ENCODE measurements at regions not wholly inside any gene's neighbourhood (a gene's known extent, or its start where the extent isn't known, plus 50 kb on each side); places are given as distances from the start of the nearest gene placed in this dataset.

GRCh38 chr16:73505577-73505976, 457.6 kb upstream of the ZFHX3 start:
- TF ChIP-seq, protein P1, sequence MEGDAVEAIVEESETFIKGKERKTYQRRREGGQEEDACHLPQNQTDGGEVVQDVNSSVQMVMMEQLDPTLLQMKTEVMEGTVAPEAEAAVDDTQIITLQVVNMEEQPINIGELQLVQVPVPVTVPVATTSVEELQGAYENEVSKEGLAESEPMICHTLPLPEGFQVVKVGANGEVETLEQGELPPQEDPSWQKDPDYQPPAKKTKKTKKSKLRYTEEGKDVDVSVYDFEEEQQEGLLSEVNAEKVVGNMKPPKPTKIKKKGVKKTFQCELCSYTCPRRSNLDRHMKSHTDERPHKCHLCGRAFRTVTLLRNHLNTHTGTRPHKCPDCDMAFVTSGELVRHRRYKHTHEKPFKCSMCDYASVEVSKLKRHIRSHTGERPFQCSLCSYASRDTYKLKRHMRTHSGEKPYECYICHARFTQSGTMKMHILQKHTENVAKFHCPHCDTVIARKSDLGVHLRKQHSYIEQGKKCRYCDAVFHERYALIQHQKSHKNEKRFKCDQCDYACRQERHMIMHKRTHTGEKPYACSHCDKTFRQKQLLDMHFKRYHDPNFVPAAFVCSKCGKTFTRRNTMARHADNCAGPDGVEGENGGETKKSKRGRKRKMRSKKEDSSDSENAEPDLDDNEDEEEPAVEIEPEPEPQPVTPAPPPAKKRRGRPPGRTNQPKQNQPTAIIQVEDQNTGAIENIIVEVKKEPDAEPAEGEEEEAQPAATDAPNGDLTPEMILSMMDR (IDR thresholded peaks at IDR 0.05; ENCODE audit: insufficient read depth, low read length, severe bottlenecking) = no peak
- Histone ChIP-seq H3K27me3 (ENCODE audit: control insufficient read depth, insufficient read depth, low read length) (no peaks in the 10 kb centered on the region), H3K36me3 (ENCODE audit: control insufficient read depth, insufficient read depth, low read length) (no peaks in the 10 kb centered on the region), H3K4me3 (ENCODE audit: low read depth, low read length) (no peak overlapping the region)
- DNase-seq (ENCODE audit: low read depth) = no peak
- no peak for FAIRE-seq

- no peaks in the 10 kb centered on the region for H3K27me3 ChIP-seq (ENCODE audit: control insufficient read depth, insufficient read depth, low read length)
- FAIRE-seq = no peak
Observed at GRCh38 chr16:73504591-73505575, 457.0 kb upstream of the ZFHX3 start.

DNA sequence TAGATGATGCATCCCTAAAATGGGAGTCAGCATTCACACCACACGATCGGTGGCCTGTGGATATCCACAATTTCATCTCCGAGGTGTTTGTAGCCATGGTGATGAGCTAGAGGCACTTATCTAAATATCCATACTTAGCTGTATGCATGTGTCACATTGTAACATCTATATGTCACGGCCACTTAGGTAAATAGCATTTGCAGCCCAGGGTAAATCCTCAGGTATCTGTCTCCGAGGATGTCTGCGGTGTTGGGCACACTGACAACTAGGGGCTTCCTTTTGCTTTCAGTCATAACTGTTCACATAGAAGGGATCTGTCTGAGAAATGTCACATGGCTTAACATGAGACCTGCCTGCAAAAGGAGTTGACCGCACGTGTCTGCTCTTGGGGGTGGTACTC, 455.2 kb upstream of the ZFHX3 start:
- DNase-seq (ENCODE audit: low read depth) (no peak), FAIRE-seq (peak; percentile 72)
- no peak overlapping the region for H3K4me3 ChIP-seq (ENCODE audit: low read depth, low read length)
- H3K27me3 ChIP-seq (ENCODE audit: control insufficient read depth, insufficient read depth, low read length) = no peaks in the 10 kb centered on the region
- H3K36me3 ChIP-seq (ENCODE audit: control insufficient read depth, insufficient read depth, low read length) = no peaks in the 10 kb centered on the region
- TF ChIP-seq, protein P1 (IDR thresholded peaks at IDR 0.05; ENCODE audit: insufficient read depth, low read length, severe bottlenecking) = no peak

More at GRCh38 chr16:73504591-73505575, 457.0 kb upstream of the ZFHX3 start:
- TF ChIP-seq, protein P1 (IDR thresholded peaks at IDR 0.05; ENCODE audit: insufficient read depth, low read length, severe bottlenecking) = no peak
- DNase-seq (ENCODE audit: low read depth) = no peak
- H3K36me3 ChIP-seq (ENCODE audit: control insufficient read depth, insufficient read depth, low read length) = no peaks in the 10 kb centered on the region
- no peak overlapping the region for H3K4me3 ChIP-seq (ENCODE audit: low read depth, low read length)

GRCh38 chr16:73499276-73499675, 451.3 kb upstream of the ZFHX3 start:
- no peaks in the 10 kb centered on the region for H3K36me3 ChIP-seq (ENCODE audit: control insufficient read depth, insufficient read depth, low read length)
- H3K27me3 ChIP-seq (ENCODE audit: control insufficient read depth, insufficient read depth, low read length) = no peaks in the 10 kb centered on the region
- no peak for FAIRE-seq
- TF ChIP-seq, protein P1 (IDR thresholded peaks at IDR 0.05; ENCODE audit: insufficient read depth, low read length, severe bottlenecking) = no peak
- no peak for DNase-seq (ENCODE audit: low read depth)
- H3K4me3 ChIP-seq (ENCODE audit: low read depth, low read length) = no peak overlapping the region

DNA sequence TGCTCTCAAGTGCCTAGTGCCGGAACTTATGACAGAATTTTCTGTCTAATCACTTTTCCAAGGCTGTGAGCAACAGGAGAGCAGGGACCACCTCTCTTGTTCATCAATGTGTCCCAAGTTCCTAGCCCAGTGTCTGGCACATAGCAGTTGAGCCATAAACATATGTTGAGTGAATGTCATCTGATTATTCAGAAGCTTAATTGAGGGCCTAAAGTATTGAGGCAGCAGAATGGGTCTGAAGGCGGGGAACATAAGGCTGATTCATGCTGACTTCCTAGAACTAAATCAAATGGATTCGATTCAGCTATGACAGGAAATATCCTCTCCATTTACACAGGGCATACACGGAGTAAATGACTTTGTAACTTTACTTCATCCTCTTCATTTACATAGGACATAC, 438.0 kb upstream of the ZFHX3 start:
- no peak for DNase-seq (ENCODE audit: low read depth)
- H3K36me3 ChIP-seq (ENCODE audit: control insufficient read depth, insufficient read depth, low read length) = no peaks in the 10 kb centered on the region
- FAIRE-seq = no peak
- no peaks in the 10 kb centered on the region for H3K27me3 ChIP-seq (ENCODE audit: control insufficient read depth, insufficient read depth, low read length)
- no peak overlapping the region for H3K4me3 ChIP-seq (ENCODE audit: low read depth, low read length)
- TF ChIP-seq, protein P1 (IDR thresholded peaks at IDR 0.05; ENCODE audit: insufficient read depth, low read length, severe bottlenecking) = no peak
